NT2/D1 (cell line): ENCODE measurements at regions not wholly inside any gene's neighbourhood (a gene's known extent, or its start where the extent isn't known, plus 50 kb on each side); places are given as distances from the start of the nearest gene placed in this dataset.

Source experiments
- SUZ12 ChIP-seq: IDR thresholded peaks from 2 replicates; pipeline ENCODE4 v1.6.1; 2011; ENCODE audit not compliant: insufficient read length, insufficient read depth; ENCODE audit errors: extremely low read depth
- YY1 ChIP-seq: IDR thresholded peaks from 2 replicates; pipeline ENCODE4 v1.6.1; 2011; ENCODE audit not compliant: insufficient read length, insufficient read depth
- ZNF274 ChIP-seq: IDR thresholded peaks from 2 replicates; pipeline ENCODE4 v1.6.1; 2011; ENCODE audit warnings: mild to moderate bottlenecking, low read depth, low read length

- TF ChIP-seq YY1 (no peak), ZNF274 (no peak), SUZ12 (no peak)
These were observed 654.2 kb downstream of the AMY1C start for GRCh38 chr1:104403883-104404282.
